Loucy (cell line): ENCODE measurements at regions not wholly inside any gene's neighbourhood (a gene's known extent, or its start where the extent isn't known, plus 50 kb on each side); places are given as distances from the start of the nearest gene placed in this dataset.

ENCODE experiments used
- H2AFZ ChIP-seq: fragments of 200-600 bp; sonication (generic); 2 replicates; pipeline ENCODE4 v1.6.0; 2016; ENCODE audit warnings: antibody characterized with exemption, mild to moderate bottlenecking, low read length, moderate library complexity
- H3F3A ChIP-seq: fragments of 200-600 bp; 2 replicates; pipeline ENCODE4 v1.6.0; 2016; ENCODE audit warnings: antibody characterized with exemption, low read depth, mild to moderate bottlenecking
- H3K27me3 ChIP-seq: fragments of 200-600 bp; sonication (generic); 2 replicates; pipeline ENCODE4 v1.6.1; 2014; ENCODE audit warnings: low read length, mild to moderate bottlenecking; ENCODE audit not compliant: insufficient read depth, poor library complexity, severe bottlenecking
- H3K36me3 ChIP-seq: fragments of 200-600 bp; sonication (generic); 2 replicates; pipeline ENCODE4 v1.6.1; 2016; ENCODE audit warnings: low read length; ENCODE audit not compliant: insufficient read depth
- H3K4me1 ChIP-seq: fragments of 200-600 bp; sonication (generic); 2 replicates; pipeline ENCODE4 v1.5.1; 2014; ENCODE audit warnings: low read length, mild to moderate bottlenecking; ENCODE audit not compliant: insufficient read depth, poor library complexity, severe bottlenecking
- H3K4me2 ChIP-seq: fragments of 200-600 bp; sonication (generic); 2 replicates; pipeline ENCODE4 v1.6.0; 2014; ENCODE audit warnings: antibody characterized with exemption, low read length, low read depth, mild to moderate bottlenecking; ENCODE audit not compliant: poor library complexity, severe bottlenecking
- H3K4me3 ChIP-seq: fragments of 200-600 bp; sonication (generic); 2 replicates; pipeline ENCODE4 v1.5.1; 2014; ENCODE audit warnings: low read length, mild to moderate bottlenecking, mixed read lengths; ENCODE audit not compliant: poor library complexity, severe bottlenecking
- H3K79me2 ChIP-seq: fragments of 200-600 bp; sonication (generic); 2 replicates; pipeline ENCODE4 v1.6.1; 2014; ENCODE audit warnings: low read length; ENCODE audit not compliant: insufficient read depth
- H3K9ac ChIP-seq: fragments of 200-600 bp; sonication (generic); 2 replicates; pipeline ENCODE4 v1.6.0; 2014; ENCODE audit warnings: mild to moderate bottlenecking, low read depth, low read length, moderate library complexity; ENCODE audit not compliant: poor library complexity, severe bottlenecking
- H3K9me2 ChIP-seq: fragments of 200-600 bp; sonication (generic); replicated peaks from 2 replicates; pipeline ENCODE4 v1.6.1; 2016; ENCODE audit warnings: low read depth, low read length, mixed read lengths
- H3K9me3 ChIP-seq: fragments of 200-600 bp; sonication (generic); 2 replicates; pipeline ENCODE4 v1.6.1; 2014; ENCODE audit warnings: mild to moderate bottlenecking, antibody characterized with exemption, low read length, low read depth; ENCODE audit not compliant: insufficient read depth
- H4K20me1 ChIP-seq: fragments of 200-600 bp; sonication (generic); 2 replicates; pipeline ENCODE4 v1.6.0; 2014; ENCODE audit warnings: antibody characterized with exemption, low read length, mild to moderate bottlenecking; ENCODE audit not compliant: insufficient read depth, poor library complexity, severe bottlenecking
- EZH2phosphoT487 ChIP-seq: fragments of 200-600 bp; IDR thresholded peaks from 2 replicates; pipeline ENCODE4 v1.6.1; 2018; ENCODE audit warnings: antibody characterized with exemption, mild to moderate bottlenecking, moderate library complexity, borderline replicate concordance
- TF ChIP-seq, protein P1 (sequence below): fragments of 200-600 bp; sonication (generic); conservative IDR thresholded peaks from 2 replicates; pipeline ENCODE4 v1.5.1; 2014; ENCODE audit warnings: mild to moderate bottlenecking, antibody characterized with exemption, low read length

DNA sequence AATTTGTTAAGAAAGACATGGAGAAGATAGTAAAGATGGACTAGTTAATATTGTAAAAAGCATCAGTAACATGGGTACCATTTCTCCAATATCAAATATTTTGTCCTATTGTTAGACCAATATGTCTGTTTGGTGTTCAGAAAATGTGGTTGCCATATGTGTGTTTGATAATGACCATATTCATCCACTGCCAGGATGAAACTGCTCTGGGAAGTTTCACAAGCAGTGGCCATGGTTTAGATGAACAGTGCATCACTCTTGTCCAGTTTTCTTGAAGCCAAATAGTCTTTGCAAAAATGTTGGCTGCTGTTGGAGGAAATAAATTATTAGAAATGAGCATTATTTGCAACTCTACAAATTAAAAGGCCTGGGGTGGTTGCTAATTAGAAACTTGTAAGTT is 333.8 kb downstream of the NUF2 start:
- Histone ChIP-seq H3K4me3 (no peak overlapping the region), H3K4me2 (no peak overlapping the region), H3K27me3 (no peaks in the 10 kb centered on the region), H3K79me2 (no peaks in the 10 kb centered on the region), H3F3A (no peaks in the 10 kb centered on the region), H3K9me2 (no peaks in the 10 kb centered on the region), H3K9me3 (no peaks in the 10 kb centered on the region), H2AFZ (no peak overlapping the region), H3K4me1 (no peaks in the 10 kb centered on the region), H4K20me1 (no peaks in the 10 kb centered on the region), H3K36me3 (no peaks in the 10 kb centered on the region), H3K9ac (no peak overlapping the region)
- TF ChIP-seq EZH2phosphoT487: no peak
- TF ChIP-seq, protein P1, sequence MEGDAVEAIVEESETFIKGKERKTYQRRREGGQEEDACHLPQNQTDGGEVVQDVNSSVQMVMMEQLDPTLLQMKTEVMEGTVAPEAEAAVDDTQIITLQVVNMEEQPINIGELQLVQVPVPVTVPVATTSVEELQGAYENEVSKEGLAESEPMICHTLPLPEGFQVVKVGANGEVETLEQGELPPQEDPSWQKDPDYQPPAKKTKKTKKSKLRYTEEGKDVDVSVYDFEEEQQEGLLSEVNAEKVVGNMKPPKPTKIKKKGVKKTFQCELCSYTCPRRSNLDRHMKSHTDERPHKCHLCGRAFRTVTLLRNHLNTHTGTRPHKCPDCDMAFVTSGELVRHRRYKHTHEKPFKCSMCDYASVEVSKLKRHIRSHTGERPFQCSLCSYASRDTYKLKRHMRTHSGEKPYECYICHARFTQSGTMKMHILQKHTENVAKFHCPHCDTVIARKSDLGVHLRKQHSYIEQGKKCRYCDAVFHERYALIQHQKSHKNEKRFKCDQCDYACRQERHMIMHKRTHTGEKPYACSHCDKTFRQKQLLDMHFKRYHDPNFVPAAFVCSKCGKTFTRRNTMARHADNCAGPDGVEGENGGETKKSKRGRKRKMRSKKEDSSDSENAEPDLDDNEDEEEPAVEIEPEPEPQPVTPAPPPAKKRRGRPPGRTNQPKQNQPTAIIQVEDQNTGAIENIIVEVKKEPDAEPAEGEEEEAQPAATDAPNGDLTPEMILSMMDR: no peak

- H3K9me3 ChIP-seq: no peaks in the 10 kb centered on the region
- no peak for TF ChIP-seq EZH2phosphoT487
- TF ChIP-seq, protein P1: no peak
- no peak overlapping the region for H2AFZ ChIP-seq
- H3K36me3 ChIP-seq: no peaks in the 10 kb centered on the region
- no peak overlapping the region for H3K4me3 ChIP-seq
- H3K9me2 ChIP-seq: no peaks in the 10 kb centered on the region
- no peaks in the 10 kb centered on the region for H3K79me2 ChIP-seq
- no peaks in the 10 kb centered on the region for H4K20me1 ChIP-seq
- H3K4me2 ChIP-seq: no peak overlapping the region
- H3K9ac ChIP-seq: no peak overlapping the region
- H3F3A ChIP-seq: no peaks in the 10 kb centered on the region
- H3K27me3 ChIP-seq: no peaks in the 10 kb centered on the region
- no peaks in the 10 kb centered on the region for H3K4me1 ChIP-seq
Observed at GRCh38 chr1:163656095-163656759, 334.5 kb downstream of the NUF2 start.

DNA sequence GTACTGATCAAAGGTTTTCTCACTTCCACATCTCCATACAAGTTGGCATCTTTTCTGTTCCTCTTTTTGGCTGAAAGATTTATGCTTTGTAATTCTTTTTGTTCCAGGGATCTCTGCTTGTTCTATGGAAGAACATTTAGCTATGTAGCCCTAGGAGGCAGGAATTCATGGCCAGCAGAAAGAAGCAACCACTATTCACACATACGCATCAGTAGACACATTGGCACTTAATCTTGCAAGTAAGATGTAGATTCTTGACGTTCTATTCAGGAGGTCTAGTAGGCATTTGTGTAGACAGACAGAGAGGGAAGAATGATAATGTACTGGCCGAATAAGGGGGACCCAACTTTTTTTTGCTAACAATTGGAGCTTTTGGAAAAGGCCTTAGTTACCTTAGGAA is 336.0 kb downstream of the NUF2 start:
- H3K9me2 ChIP-seq: no peaks in the 10 kb centered on the region
- no peaks in the 10 kb centered on the region for H3K79me2 ChIP-seq
- H3F3A ChIP-seq: no peaks in the 10 kb centered on the region
- TF ChIP-seq, protein P1: no peak
- TF ChIP-seq EZH2phosphoT487: no peak
- H3K27me3 ChIP-seq: no peaks in the 10 kb centered on the region
- H4K20me1 ChIP-seq: no peaks in the 10 kb centered on the region
- no peak overlapping the region for H3K9ac ChIP-seq
- H3K4me1 ChIP-seq: no peaks in the 10 kb centered on the region
- no peaks in the 10 kb centered on the region for H3K9me3 ChIP-seq
- H3K36me3 ChIP-seq: no peaks in the 10 kb centered on the region
- H2AFZ ChIP-seq: no peak overlapping the region
- no peak overlapping the region for H3K4me2 ChIP-seq
- no peak overlapping the region for H3K4me3 ChIP-seq
